ENCODE measurements at regions not wholly inside any gene's neighbourhood (a gene's known extent, or its start where the extent isn't known, plus 50 kb on each side); places are given as distances from the start of the nearest gene placed in this dataset.
A peak's percentile ranks its signal among the peaks of the same experiment; 100 is the strongest.

GRCh38 chr1:218494449-218494852, 149.3 kb downstream of the TGFB2 start:
- no peak overlapping the region for H3K9ac ChIP-seq (ENCODE audit: low read length)
- no peaks in the 10 kb centered on the region for H3K27me3 ChIP-seq (ENCODE audit: control insufficient read depth, insufficient read depth, low read length)
- no peaks in the 10 kb centered on the region for H3K36me3 ChIP-seq (ENCODE audit: control insufficient read depth, insufficient read depth, low read length)
- H3K4me1 ChIP-seq (ENCODE audit: control insufficient read depth, insufficient read depth, low read length): peaks cover 10% of the 10 kb centered on the region
- H3K4me3 ChIP-seq (ENCODE audit: low read length): no peak overlapping the region
- H3K27ac ChIP-seq (ENCODE audit: low read depth, low read length): no peak overlapping the region

GRCh38 chr1:218495931-218496330, 150.8 kb downstream of the TGFB2 start:
- H3K27ac ChIP-seq (ENCODE audit: low read depth, low read length): no peak overlapping the region
- no peaks in the 10 kb centered on the region for H3K36me3 ChIP-seq (ENCODE audit: control insufficient read depth, insufficient read depth, low read length)
- H3K27me3 ChIP-seq (ENCODE audit: control insufficient read depth, insufficient read depth, low read length): no peaks in the 10 kb centered on the region
- H3K4me1 ChIP-seq (ENCODE audit: control insufficient read depth, insufficient read depth, low read length): peaks cover 12% of the 10 kb centered on the region
- H3K4me3 ChIP-seq (ENCODE audit: low read length): no peak overlapping the region
- no peak overlapping the region for H3K9ac ChIP-seq (ENCODE audit: low read length)

GRCh38 chr1:218496561-218496960, 151.4 kb downstream of the TGFB2 start:
- Histone ChIP-seq H3K36me3 (ENCODE audit: control insufficient read depth, insufficient read depth, low read length) (no peaks in the 10 kb centered on the region), H3K9ac (ENCODE audit: low read length) (no peak overlapping the region), H3K4me3 (ENCODE audit: low read length) (no peak overlapping the region), H3K27me3 (ENCODE audit: control insufficient read depth, insufficient read depth, low read length) (no peaks in the 10 kb centered on the region), H3K27ac (ENCODE audit: low read depth, low read length) (no peak overlapping the region), H3K4me1 (ENCODE audit: control insufficient read depth, insufficient read depth, low read length) (peaks cover 12% of the 10 kb centered on the region)

GRCh38 chr1:218498056-218498938, 153.2 kb downstream of the TGFB2 start:
- Histone ChIP-seq H3K27ac (ENCODE audit: low read depth, low read length) (peak overlapping the region; percentile 71), H3K27me3 (ENCODE audit: control insufficient read depth, insufficient read depth, low read length) (no peaks in the 10 kb centered on the region), H3K4me1 (ENCODE audit: control insufficient read depth, insufficient read depth, low read length) (peaks cover 12% of the 10 kb centered on the region), H3K36me3 (ENCODE audit: control insufficient read depth, insufficient read depth, low read length) (no peaks in the 10 kb centered on the region), H3K4me3 (ENCODE audit: low read length) (peak overlapping the region; percentile 56), H3K9ac (ENCODE audit: low read length) (no peak overlapping the region)

GRCh38 chr1:218499011-218499691, 154.0 kb downstream of the TGFB2 start:
- no peaks in the 10 kb centered on the region for H3K27me3 ChIP-seq (ENCODE audit: control insufficient read depth, insufficient read depth, low read length)
- H3K9ac ChIP-seq (ENCODE audit: low read length): no peak overlapping the region
- peaks cover 12% of the 10 kb centered on the region for H3K4me1 ChIP-seq (ENCODE audit: control insufficient read depth, insufficient read depth, low read length)
- peak overlapping the region; percentile 71 for H3K27ac ChIP-seq (ENCODE audit: low read depth, low read length)
- peak overlapping the region; percentile 56 for H3K4me3 ChIP-seq (ENCODE audit: low read length)
- no peaks in the 10 kb centered on the region for H3K36me3 ChIP-seq (ENCODE audit: control insufficient read depth, insufficient read depth, low read length)

GRCh38 chr1:218499911-218500310, 154.8 kb downstream of the TGFB2 start:
- Histone ChIP-seq H3K36me3 (ENCODE audit: control insufficient read depth, insufficient read depth, low read length) (no peaks in the 10 kb centered on the region), H3K4me3 (ENCODE audit: low read length) (no peak overlapping the region), H3K27ac (ENCODE audit: low read depth, low read length) (peak overlapping the region; percentile 37), H3K9ac (ENCODE audit: low read length) (no peak overlapping the region), H3K4me1 (ENCODE audit: control insufficient read depth, insufficient read depth, low read length) (peaks cover 12% of the 10 kb centered on the region), H3K27me3 (ENCODE audit: control insufficient read depth, insufficient read depth, low read length) (no peaks in the 10 kb centered on the region)

GRCh38 chr1:218501161-218501560, 156.0 kb downstream of the TGFB2 start:
- Histone ChIP-seq H3K36me3 (ENCODE audit: control insufficient read depth, insufficient read depth, low read length) (no peaks in the 10 kb centered on the region), H3K4me1 (ENCODE audit: control insufficient read depth, insufficient read depth, low read length) (peaks cover 12% of the 10 kb centered on the region), H3K9ac (ENCODE audit: low read length) (no peak overlapping the region), H3K4me3 (ENCODE audit: low read length) (no peak overlapping the region), H3K27ac (ENCODE audit: low read depth, low read length) (no peak overlapping the region), H3K27me3 (ENCODE audit: control insufficient read depth, insufficient read depth, low read length) (no peaks in the 10 kb centered on the region)

GRCh38 chr1:218502383-218502782, 157.2 kb downstream of the TGFB2 start:
- no peak overlapping the region for H3K9ac ChIP-seq (ENCODE audit: low read length)
- no peaks in the 10 kb centered on the region for H3K36me3 ChIP-seq (ENCODE audit: control insufficient read depth, insufficient read depth, low read length)
- no peak overlapping the region for H3K4me3 ChIP-seq (ENCODE audit: low read length)
- no peak overlapping the region for H3K27ac ChIP-seq (ENCODE audit: low read depth, low read length)
- H3K27me3 ChIP-seq (ENCODE audit: control insufficient read depth, insufficient read depth, low read length): no peaks in the 10 kb centered on the region
- peaks cover 12% of the 10 kb centered on the region for H3K4me1 ChIP-seq (ENCODE audit: control insufficient read depth, insufficient read depth, low read length)

- Histone ChIP-seq H3K9ac (ENCODE audit: low read length) (no peak overlapping the region), H3K4me1 (ENCODE audit: control insufficient read depth, insufficient read depth, low read length) (peaks cover 11% of the 10 kb centered on the region), H3K36me3 (ENCODE audit: control insufficient read depth, insufficient read depth, low read length) (no peaks in the 10 kb centered on the region), H3K27me3 (ENCODE audit: control insufficient read depth, insufficient read depth, low read length) (no peaks in the 10 kb centered on the region), H3K4me3 (ENCODE audit: low read length) (no peak overlapping the region), H3K27ac (ENCODE audit: low read depth, low read length) (no peak overlapping the region)
Measured at GRCh38 chr1:218503102-218503501, 158.0 kb downstream of the TGFB2 start.

- Histone ChIP-seq H3K9ac (ENCODE audit: low read length) (no peak overlapping the region), H3K36me3 (ENCODE audit: control insufficient read depth, insufficient read depth, low read length) (no peaks in the 10 kb centered on the region), H3K4me3 (ENCODE audit: low read length) (no peak overlapping the region), H3K27me3 (ENCODE audit: control insufficient read depth, insufficient read depth, low read length) (no peaks in the 10 kb centered on the region), H3K4me1 (ENCODE audit: control insufficient read depth, insufficient read depth, low read length) (no peaks in the 10 kb centered on the region), H3K27ac (ENCODE audit: low read depth, low read length) (no peak overlapping the region)
Measured at GRCh38 chr1:218507355-218508002, 162.3 kb downstream of the TGFB2 start.

- H3K27me3 ChIP-seq (ENCODE audit: control insufficient read depth, insufficient read depth, low read length): no peaks in the 10 kb centered on the region
- H3K4me1 ChIP-seq (ENCODE audit: control insufficient read depth, insufficient read depth, low read length): no peaks in the 10 kb centered on the region
- H3K9ac ChIP-seq (ENCODE audit: low read length): no peak overlapping the region
- H3K27ac ChIP-seq (ENCODE audit: low read depth, low read length): no peak overlapping the region
- H3K36me3 ChIP-seq (ENCODE audit: control insufficient read depth, insufficient read depth, low read length): no peaks in the 10 kb centered on the region
- no peak overlapping the region for H3K4me3 ChIP-seq (ENCODE audit: low read length)
Measured at GRCh38 chr1:218510153-218510772, 165.1 kb downstream of the TGFB2 start.

GRCh38 chr1:218513328-218513727, 168.2 kb downstream of the TGFB2 start:
- Histone ChIP-seq H3K27me3 (ENCODE audit: control insufficient read depth, insufficient read depth, low read length) (no peaks in the 10 kb centered on the region), H3K27ac (ENCODE audit: low read depth, low read length) (no peak overlapping the region), H3K9ac (ENCODE audit: low read length) (no peak overlapping the region), H3K36me3 (ENCODE audit: control insufficient read depth, insufficient read depth, low read length) (no peaks in the 10 kb centered on the region), H3K4me1 (ENCODE audit: control insufficient read depth, insufficient read depth, low read length) (no peaks in the 10 kb centered on the region), H3K4me3 (ENCODE audit: low read length) (no peak overlapping the region)

Measured in rectal smooth muscle tissue (tissue), 1 donor.